BJ (cell line): ENCODE measurements at regions not wholly inside any gene's neighbourhood (a gene's known extent, or its start where the extent isn't known, plus 50 kb on each side); places are given as distances from the start of the nearest gene placed in this dataset. TPM values are rescaled to one million over a fixed set of nuclear protein-coding genes. Genes with fewer than 3 reads are reported as not detected.

ENCODE experiments used
- CTCF ChIA-PET: fragments of 350-600 bp; formaldehyde crosslinking; extraction: SDS; loops from one replicate; lab custom pipeline; 2021; ENCODE audit warnings: antibody characterized with exemption, inconsistent platforms; lab: Yijun Ruan, JAX
- POLR2A ChIA-PET: fragments of 300-600 bp; sonication (Branson Sonifier 250); formaldehyde crosslinking; extraction: SDS; loops from one replicate; lab custom pipeline; 2021; ENCODE audit warnings: antibody characterized with exemption; lab: Charles Lee
- DNase-seq: peaks from one replicate; pipeline ENCODE4 v3.0.0-alpha.2; 2011; ENCODE audit warnings: low read depth
- H3K27me3 ChIP-seq: 2 replicates; pipeline ENCODE4 v1.6.0; 2011; ENCODE audit warnings: low read length; ENCODE audit not compliant: control insufficient read depth, insufficient read depth
- H3K36me3 ChIP-seq: 2 replicates; pipeline ENCODE4 v1.5.1; 2011; ENCODE audit warnings: low read length; ENCODE audit not compliant: control insufficient read depth, insufficient read depth
- H3K4me3 ChIP-seq: 2 replicates; pipeline ENCODE4 v1.5.1; 2011; ENCODE audit warnings: low read depth, mild to moderate bottlenecking, control low read depth, low read length
- small RNA-seq: library from RNA; depleted of rRNA; stranded (forward); fragments of <200 nt; gene quantifications from one replicate; pipeline ENCODE3, GENCODE V24; 2012; ENCODE audit warnings: low replicate concordance, low read depth; ENCODE audit not compliant: insufficient read length
- TF ChIP-seq, protein P1 (sequence below): IDR thresholded peaks from 2 replicates; pipeline ENCODE4 v1.5.1; 2011; ENCODE audit warnings: low read depth, mild to moderate bottlenecking, control low read depth, inconsistent platforms, low read length, moderate library complexity; ENCODE audit not compliant: insufficient read depth

DNA sequence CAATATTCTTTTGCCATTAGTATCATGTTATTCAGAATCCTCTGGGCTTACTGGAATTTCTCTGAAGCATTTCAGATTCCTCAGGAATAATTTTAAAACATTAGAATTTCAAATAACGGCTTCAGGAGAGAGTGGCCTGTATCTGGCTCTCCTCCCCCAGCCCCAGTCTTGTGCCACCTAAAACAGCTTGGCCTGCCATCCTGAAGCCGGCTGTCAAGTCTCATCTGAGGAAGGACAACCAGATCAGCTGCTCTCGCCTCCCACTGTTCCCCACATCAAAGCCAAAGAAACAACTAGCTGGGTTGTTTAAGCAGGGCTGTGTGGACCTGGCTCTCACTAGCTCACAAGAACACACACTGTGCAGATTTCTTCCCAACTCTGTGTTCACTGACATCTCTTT lies 178.2 kb downstream of the FGFR2 start:
- Histone ChIP-seq H3K36me3 (no peaks in the 10 kb centered on the region), H3K27me3 (no peaks in the 10 kb centered on the region), H3K4me3 (no peak overlapping the region)
- DNase-seq, result no peak
- ChIA-PET CTCF (no interaction called here), POLR2A (no interaction called here)
- TF ChIP-seq, protein P1, sequence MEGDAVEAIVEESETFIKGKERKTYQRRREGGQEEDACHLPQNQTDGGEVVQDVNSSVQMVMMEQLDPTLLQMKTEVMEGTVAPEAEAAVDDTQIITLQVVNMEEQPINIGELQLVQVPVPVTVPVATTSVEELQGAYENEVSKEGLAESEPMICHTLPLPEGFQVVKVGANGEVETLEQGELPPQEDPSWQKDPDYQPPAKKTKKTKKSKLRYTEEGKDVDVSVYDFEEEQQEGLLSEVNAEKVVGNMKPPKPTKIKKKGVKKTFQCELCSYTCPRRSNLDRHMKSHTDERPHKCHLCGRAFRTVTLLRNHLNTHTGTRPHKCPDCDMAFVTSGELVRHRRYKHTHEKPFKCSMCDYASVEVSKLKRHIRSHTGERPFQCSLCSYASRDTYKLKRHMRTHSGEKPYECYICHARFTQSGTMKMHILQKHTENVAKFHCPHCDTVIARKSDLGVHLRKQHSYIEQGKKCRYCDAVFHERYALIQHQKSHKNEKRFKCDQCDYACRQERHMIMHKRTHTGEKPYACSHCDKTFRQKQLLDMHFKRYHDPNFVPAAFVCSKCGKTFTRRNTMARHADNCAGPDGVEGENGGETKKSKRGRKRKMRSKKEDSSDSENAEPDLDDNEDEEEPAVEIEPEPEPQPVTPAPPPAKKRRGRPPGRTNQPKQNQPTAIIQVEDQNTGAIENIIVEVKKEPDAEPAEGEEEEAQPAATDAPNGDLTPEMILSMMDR, result no peak

- POLR2A ChIA-PET, result no interaction called here
- CTCF ChIA-PET, result interaction anchor here (1.0 kb wide), 1 partner anchor 21 kb away, joined by 4 read pairs; no protein-coding TSS in a partner anchor
- no peak for DNase-seq
- Histone ChIP-seq H3K27me3 (no peaks in the 10 kb centered on the region), H3K36me3 (no peaks in the 10 kb centered on the region), H3K4me3 (no peak overlapping the region)
- TF ChIP-seq, protein P1, result no peak
These were observed 176.1 kb downstream of the FGFR2 start for GRCh38 chr10:121422096-121422495.

GRCh38 chr10:121425623-121426022 lies 172.6 kb downstream of the FGFR2 start:
- H3K36me3 ChIP-seq, result no peaks in the 10 kb centered on the region
- ChIA-PET POLR2A (no interaction called here), CTCF (no interaction called here)
- H3K27me3 ChIP-seq, result no peaks in the 10 kb centered on the region
- no peak overlapping the region for H3K4me3 ChIP-seq
- DNase-seq, result no peak
- TF ChIP-seq, protein P1, result no peak

DNA sequence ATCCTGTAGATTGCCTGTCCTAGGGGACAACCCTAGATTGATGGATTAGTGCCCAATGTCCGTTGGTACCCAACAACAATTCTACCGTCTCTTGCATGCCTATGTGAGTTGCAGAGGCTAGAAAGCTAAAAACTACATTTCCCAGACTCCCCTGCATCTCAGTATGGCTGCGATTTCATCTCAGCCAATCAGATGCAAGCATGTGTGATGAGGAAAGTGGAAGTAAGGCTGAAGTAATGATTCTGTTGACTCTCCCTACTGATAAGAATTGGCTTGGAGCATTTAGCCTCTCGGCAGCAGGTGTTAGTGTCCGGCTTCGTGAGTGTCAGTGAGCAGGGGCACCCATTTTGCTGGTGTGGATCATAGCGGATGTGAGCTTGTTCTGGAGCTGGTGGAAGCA lies 171.9 kb downstream of the FGFR2 start:
- H3K27me3 ChIP-seq, result no peaks in the 10 kb centered on the region
- CTCF ChIA-PET, result no interaction called here
- no peak for DNase-seq
- H3K4me3 ChIP-seq, result no peak overlapping the region
- TF ChIP-seq, protein P1, result no peak
- H3K36me3 ChIP-seq, result no peaks in the 10 kb centered on the region
- POLR2A ChIA-PET, result no interaction called here

Small RNA genes lying in the stretch of these regions (small RNA-seq; reads per million reads assigned to genes)
- not detected for gene RN7SKP167
